Mucosa of descending colon (tissue), 3 donors: ENCODE measurements at regions not wholly inside any gene's neighbourhood (a gene's known extent, or its start where the extent isn't known, plus 50 kb on each side); places are given as distances from the start of the nearest gene placed in this dataset.

Source experiments
- ATAC-seq: fragments of 200-7000 bp; cut with Tn5 transposase; one replicate; pipeline ENCODE4 v1.9.1; 2020; ENCODE audit warnings: mild to moderate bottlenecking, moderate library complexity
- DNase-seq, 3 donors: peaks; one replicate each; pipeline ENCODE4 v3.0.0-alpha.2; 2020
- H3K36me3 ChIP-seq: fragments of 200-600 bp; one replicate; pipeline ENCODE4 v1.8.0; 2021; ENCODE audit warnings: low read depth, mild to moderate bottlenecking
- H3K4me1 ChIP-seq: fragments of 200-600 bp; one replicate; pipeline ENCODE4 v1.8.0; 2021; ENCODE audit warnings: low read depth, mild to moderate bottlenecking
- H3K4me3 ChIP-seq: fragments of 200-600 bp; one replicate; pipeline ENCODE4 v1.8.0; 2021; ENCODE audit warnings: mild to moderate bottlenecking
- H3K9me3 ChIP-seq: fragments of 200-600 bp; one replicate; pipeline ENCODE4 v1.8.0; 2021; ENCODE audit warnings: mild to moderate bottlenecking
- intact Hi-C, 2 donors: fragments of 100-400 bp; cut with DNase I in 1 of 2; cut with micrococcal nuclease in 1 of 2; formaldehyde crosslinking; loops; one replicate each; pipeline versions ENCODE4 v1.11.0 to v1.11.1; 2022; cut with DNase I, micrococcal nuclease
- TF ChIP-seq, protein P1 (sequence below): fragments of 200-600 bp; IDR thresholded peaks from one replicate; pipeline ENCODE4 v1.8.0; 2022; ENCODE audit warnings: antibody characterized with exemption, mild to moderate bottlenecking
- donor health status: DM: no; HTN: no; CAD: no; lungs with moderate emphysema.
- donor health status: DM: no; HTN: no; CAD: no.
- donor health status: DM: no; HTN: yes; CAD: no.

DNA sequence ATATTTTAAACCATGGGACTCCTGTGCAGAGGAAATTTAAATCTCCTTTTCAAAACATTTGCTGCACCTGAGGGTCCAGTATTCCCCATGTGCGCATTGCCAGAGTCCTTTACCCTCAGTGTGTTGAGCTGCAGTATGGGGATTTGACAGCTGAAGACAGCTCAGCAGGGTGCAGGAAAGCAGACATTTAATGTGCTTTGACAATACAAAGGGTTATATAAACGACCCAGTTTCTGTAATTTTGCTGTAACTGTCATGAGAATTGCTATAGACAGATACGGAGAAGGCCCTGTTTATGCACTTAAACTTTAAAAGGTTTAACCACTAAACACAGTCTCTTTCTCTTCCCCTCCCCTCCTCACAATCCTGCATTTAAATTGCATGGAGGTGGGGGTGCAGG lies 393.4 kb downstream of the MID1IP1 start:
- Histone ChIP-seq H3K9me3 (no peaks in the 10 kb centered on the region), H3K4me3 (no peak overlapping the region)
- no peak for DNase-seq

DNA sequence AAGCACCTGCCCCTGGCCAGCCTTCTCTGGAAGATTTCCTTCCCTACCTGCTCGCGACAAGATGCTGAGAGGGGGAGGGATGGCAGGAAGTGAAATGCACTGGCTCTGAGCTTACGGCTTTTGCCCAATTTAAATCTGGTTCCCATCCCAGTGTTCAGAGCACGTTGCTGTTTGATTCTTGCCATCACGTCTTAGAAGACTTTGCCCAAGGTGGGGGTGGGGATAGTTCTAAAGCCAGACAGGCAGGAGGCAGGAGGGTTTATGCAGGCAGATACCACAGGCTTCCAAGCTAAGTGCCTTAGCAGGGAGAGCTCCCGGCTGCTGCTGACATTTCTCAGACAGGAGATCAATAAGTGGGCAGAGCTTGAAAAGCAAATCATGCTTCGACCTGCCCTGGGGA lies 393.9 kb downstream of the MID1IP1 start:
- Histone ChIP-seq H3K36me3 (no peaks in the 10 kb centered on the region), H3K9me3 (no peaks in the 10 kb centered on the region), H3K4me3 (no peak overlapping the region), H3K4me1 (no peaks in the 10 kb centered on the region)
- TF ChIP-seq, protein P1, sequence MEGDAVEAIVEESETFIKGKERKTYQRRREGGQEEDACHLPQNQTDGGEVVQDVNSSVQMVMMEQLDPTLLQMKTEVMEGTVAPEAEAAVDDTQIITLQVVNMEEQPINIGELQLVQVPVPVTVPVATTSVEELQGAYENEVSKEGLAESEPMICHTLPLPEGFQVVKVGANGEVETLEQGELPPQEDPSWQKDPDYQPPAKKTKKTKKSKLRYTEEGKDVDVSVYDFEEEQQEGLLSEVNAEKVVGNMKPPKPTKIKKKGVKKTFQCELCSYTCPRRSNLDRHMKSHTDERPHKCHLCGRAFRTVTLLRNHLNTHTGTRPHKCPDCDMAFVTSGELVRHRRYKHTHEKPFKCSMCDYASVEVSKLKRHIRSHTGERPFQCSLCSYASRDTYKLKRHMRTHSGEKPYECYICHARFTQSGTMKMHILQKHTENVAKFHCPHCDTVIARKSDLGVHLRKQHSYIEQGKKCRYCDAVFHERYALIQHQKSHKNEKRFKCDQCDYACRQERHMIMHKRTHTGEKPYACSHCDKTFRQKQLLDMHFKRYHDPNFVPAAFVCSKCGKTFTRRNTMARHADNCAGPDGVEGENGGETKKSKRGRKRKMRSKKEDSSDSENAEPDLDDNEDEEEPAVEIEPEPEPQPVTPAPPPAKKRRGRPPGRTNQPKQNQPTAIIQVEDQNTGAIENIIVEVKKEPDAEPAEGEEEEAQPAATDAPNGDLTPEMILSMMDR, result no peak
- intact Hi-C loops, result no loop called here
- no peak for DNase-seq
- ATAC-seq, result no peak

More for the DNA sequence above, 393.4 kb downstream of the MID1IP1 start:
- ATAC-seq, result no peak
- Histone ChIP-seq H3K4me1 (no peaks in the 10 kb centered on the region), H3K36me3 (no peaks in the 10 kb centered on the region)
- intact Hi-C loops, result no loop called here
- TF ChIP-seq, protein P1, result no peak

DNA sequence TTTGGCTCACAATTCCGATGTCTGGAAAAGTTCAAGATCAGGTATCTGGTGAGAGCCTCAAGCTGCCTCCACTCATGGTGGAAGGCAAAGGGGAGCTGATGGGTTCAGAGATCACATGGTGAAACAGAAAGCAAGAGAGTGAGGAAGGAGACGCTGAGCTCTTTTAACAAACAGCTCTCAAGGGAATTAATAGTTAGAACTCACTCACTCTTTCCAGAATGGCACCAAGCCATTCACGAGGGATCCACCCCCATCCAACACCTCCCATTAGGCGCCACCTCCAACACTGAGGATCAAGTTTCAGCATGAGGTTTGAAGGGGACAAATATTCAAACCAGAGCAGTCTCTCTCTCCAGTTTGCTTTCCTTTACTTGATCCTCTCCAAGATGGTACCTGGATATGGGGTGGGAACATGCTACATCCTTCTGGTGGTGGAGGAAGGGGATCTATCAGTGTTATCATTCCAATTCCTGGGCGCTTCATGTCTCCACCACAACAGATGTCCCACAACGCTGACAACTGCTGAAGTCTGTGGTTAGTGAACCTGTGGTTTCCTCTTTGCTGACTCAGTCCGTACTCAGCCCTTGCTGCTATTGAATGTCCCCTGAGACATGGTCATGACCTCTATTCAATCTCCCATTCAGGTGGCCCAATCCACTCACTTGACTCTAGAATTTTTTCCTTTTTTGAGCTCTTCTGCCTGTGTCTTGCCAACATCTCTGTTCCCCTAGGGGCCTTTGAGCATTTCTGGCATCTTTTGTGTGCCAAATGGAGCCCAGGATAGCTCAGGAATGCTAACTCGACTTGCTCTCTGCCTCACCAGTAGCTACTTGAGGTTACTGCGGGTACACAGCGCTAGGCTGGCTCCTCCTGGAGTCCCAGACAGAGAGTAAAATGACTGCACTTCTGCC lies 395.2 kb downstream of the MID1IP1 start:
- DNase-seq (peak in 1 of 3 donors; percentile 13), ATAC-seq (peak; percentile 73)
- intact Hi-C loops, result no loop called here

DNA sequence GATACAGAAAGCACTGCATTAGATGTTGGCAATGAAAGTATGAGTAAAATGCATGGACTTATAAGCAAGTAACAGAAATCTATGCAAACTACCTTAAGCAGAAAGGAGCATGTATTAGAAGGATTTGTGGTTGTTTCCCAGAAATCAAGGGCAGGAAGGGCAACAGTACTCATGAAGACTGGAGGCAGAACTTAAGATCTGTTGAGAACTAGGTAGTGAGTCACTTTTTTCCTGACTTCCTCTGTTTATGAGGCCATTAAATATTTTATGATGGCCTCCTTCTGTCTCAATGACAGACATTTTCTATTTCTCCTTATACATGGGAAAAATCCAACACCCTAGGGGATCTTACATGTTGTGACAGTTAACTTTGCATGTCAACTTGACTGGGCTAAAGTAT lies 398.2 kb downstream of the MID1IP1 start:
- peak; percentile 57 for ATAC-seq
- intact Hi-C loops, result no loop called here
- H3K4me3 ChIP-seq, result no peak overlapping the region
- no peaks in the 10 kb centered on the region for H3K4me1 ChIP-seq
- H3K36me3 ChIP-seq, result no peaks in the 10 kb centered on the region
- TF ChIP-seq, protein P1, result no peak
- no peak for DNase-seq
- H3K9me3 ChIP-seq, result no peaks in the 10 kb centered on the region

More for the DNA sequence above, 395.2 kb downstream of the MID1IP1 start:
- H3K36me3 ChIP-seq, result no peaks in the 10 kb centered on the region
- no peaks in the 10 kb centered on the region for H3K4me1 ChIP-seq
- no peak overlapping the region for H3K4me3 ChIP-seq
- no peaks in the 10 kb centered on the region for H3K9me3 ChIP-seq
- TF ChIP-seq, protein P1, result no peak

DNA sequence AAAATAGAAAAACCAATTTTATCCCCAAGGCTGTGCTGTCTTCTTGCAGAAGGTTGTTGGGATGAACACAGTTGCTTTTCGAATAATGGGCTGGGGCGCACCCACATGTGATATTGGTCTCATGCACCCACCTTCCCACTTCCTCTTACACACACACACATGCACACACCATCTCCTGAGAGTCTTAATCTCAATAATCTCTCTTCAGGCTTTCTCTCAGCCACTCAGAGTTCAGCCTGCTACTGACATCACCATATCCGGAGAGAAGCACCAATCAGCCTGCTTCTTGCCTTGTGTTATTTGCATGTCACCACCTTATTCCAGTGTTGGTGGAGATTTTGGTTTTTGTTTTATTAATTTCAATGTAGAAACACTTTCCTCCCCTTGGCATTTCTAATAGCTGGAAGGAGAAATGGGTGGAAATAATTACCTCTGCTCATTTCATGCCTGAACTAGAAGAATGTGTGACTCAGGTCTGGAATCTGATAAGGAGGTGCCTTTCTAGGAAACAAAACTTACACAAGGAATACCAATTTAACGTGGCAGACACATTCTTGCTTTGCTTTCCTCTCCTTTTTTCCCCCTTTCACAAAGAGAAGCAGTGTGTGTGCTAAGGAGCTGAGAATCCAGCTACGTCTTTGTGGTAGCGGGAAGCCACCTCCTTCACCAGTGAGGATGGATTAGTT lies 400.2 kb downstream of the MID1IP1 start:
- intact Hi-C loops, result no loop called here
- Histone ChIP-seq H3K4me3 (no peak overlapping the region), H3K9me3 (no peaks in the 10 kb centered on the region), H3K36me3 (no peaks in the 10 kb centered on the region), H3K4me1 (peaks cover 2% of the 10 kb centered on the region)
- ATAC-seq (no peak), DNase-seq (no peak)
- TF ChIP-seq, protein P1, result no peak
